GM08714 (cell line): ENCODE measurements at regions not wholly inside any gene's neighbourhood (a gene's known extent, or its start where the extent isn't known, plus 50 kb on each side); places are given as distances from the start of the nearest gene placed in this dataset.

Experiments used
- H3K4me3 ChIP-seq: fragments of 200-500 bp; sonication (Bioruptor generic); 2 replicates; pipeline ENCODE4 v1.5.1; 2014; ENCODE audit warnings: mild to moderate bottlenecking, low read length, inconsistent platforms
- ZNF274 ChIP-seq: IDR thresholded peaks from 2 replicates; pipeline ENCODE4 v1.6.1; 2012; ENCODE audit warnings: mild to moderate bottlenecking, low read depth, low read length

DNA sequence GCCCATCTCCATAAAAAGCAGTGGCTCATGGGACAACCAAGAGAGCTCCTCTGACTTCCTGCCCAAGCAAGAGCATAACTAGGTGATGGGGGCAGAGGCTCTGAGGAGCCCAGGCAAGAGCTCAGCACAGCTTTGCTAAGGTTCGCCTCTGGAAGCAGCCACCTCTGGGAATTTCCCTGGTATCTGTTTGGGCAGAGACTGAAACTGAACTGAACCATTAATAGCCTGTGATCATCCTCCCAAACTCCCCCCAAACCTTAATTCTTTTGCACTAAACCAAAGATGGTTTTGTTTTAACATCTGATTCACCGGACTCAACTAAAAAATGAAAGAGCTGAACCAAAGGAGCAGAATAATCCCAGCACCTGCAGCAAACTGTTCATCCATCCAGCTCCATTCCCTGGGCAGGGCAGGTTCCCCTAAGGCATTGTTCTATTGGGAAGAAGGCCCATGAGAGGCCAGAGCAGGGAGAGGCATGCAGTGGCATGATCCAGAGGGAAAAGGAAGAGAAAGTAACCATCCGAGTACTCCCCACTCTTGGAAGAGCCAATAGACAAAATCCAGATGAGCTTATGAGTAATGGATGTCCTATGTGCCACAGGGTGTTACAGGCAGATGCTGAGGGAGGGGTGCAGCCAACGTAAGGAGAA, 77.8 kb upstream of the KAZN start:
- TF ChIP-seq ZNF274: no peak
- H3K4me3 ChIP-seq: no peak overlapping the region

GRCh38 chr1:14521622-14522021, 76.9 kb upstream of the KAZN start:
- H3K4me3 ChIP-seq: no peak overlapping the region
- no peak for TF ChIP-seq ZNF274

DNA sequence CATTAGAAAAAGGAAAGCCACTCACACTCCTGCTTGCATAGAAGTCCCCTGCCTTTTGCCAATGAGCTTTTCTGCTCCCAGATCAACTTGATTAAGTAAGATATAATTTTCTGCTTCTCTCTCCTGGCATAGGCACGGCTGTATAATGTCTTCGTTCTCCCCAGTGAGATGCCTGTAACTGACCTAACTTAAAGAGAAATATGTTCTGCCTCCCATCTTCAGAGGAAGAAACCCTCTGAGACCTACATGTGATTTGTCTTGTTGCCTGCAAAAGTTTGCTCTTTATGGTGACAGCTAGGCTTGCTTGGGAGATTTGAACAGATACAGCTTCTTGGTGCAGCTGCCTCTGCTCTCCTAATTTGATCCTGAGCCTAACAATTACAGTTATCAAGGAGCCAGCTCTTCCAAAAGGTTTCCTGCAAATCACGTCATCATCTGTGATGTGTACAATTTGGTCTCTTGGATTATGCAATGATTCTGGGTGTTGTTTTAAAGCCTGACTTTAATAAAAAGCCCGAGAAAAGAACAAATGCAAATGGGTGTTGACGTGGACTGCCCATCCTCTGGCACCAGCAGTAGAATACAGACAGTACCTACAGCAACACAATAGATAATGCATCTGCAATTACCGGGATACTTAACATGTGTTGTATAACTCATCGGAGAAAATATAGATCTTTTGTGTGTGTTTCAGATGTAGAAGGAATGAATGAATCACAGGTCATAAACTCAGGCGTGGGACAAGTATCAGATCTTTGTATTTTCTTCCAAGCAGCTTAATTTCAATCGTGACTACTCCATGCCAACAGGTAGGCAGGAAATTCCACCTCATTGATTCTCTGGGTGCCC, 76.2 kb upstream of the KAZN start:
- no peak for TF ChIP-seq ZNF274

GRCh38 chr1:14522926-14523241, 75.6 kb upstream of the KAZN start:
- H3K4me3 ChIP-seq: no peak overlapping the region
- TF ChIP-seq ZNF274: no peak

More for the DNA sequence above, 76.2 kb upstream of the KAZN start:
- H3K4me3 ChIP-seq: no peak overlapping the region

DNA sequence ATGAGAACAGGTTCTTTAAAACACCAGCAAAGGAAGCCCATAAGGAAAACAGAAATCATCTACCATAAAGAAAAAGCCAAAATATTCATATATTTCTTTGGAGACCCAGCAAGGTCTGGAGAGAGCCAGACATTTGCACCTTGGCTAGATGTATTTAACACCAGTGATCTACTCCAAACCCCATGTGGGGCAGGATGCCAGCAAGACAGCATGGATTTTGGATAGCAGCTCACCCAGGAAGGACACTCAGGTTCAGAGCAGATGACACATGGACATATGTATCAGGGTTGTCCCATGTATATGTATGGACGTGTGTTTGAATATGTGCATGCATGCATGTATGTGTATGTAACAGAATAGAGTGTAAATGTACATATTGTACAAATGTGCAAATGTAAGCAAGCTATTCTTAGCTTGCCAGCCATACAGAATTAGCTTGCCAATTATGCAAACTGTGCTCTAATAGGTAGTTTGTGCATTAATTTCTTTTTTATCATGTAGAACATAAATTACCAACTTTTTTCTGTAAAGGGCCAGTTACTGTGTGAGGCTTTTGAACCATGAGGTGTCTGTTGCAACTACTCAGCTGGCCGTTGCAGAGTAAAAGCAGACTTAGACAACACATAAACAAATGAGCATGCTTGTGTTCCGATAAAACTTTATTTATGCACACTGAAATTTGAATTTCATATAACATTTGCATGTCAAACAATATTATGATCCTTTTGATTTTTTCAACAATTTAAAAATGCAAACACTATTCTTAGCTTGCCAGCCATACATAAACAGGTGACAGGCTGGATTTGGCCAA, 73.5 kb upstream of the KAZN start:
- TF ChIP-seq ZNF274: no peak

GRCh38 chr1:14529475-14529874, 69.0 kb upstream of the KAZN start:
- no peak overlapping the region for H3K4me3 ChIP-seq
- TF ChIP-seq ZNF274: no peak

More for the DNA sequence above, 73.5 kb upstream of the KAZN start:
- H3K4me3 ChIP-seq: no peak overlapping the region

DNA sequence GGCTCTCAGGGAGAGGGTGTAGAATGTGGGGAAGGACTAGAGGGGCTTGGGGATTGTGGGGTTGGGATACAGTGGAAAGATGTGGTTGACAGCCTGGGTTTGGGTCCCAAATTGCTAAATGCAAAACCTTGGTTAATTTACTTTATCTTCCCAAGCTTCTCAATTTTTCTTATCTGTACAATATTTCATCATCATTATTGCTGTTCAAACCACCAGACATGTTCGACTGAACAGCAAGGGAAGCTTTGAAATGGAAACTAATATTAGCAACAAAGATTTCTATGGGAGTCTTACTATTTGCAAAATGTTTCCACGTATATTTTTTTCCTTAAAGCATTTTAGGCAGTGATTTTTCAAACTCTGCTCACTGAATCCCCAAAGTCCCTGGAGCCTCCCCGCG, 67.0 kb upstream of the KAZN start:
- TF ChIP-seq ZNF274: no peak
- H3K4me3 ChIP-seq: no peak overlapping the region

DNA sequence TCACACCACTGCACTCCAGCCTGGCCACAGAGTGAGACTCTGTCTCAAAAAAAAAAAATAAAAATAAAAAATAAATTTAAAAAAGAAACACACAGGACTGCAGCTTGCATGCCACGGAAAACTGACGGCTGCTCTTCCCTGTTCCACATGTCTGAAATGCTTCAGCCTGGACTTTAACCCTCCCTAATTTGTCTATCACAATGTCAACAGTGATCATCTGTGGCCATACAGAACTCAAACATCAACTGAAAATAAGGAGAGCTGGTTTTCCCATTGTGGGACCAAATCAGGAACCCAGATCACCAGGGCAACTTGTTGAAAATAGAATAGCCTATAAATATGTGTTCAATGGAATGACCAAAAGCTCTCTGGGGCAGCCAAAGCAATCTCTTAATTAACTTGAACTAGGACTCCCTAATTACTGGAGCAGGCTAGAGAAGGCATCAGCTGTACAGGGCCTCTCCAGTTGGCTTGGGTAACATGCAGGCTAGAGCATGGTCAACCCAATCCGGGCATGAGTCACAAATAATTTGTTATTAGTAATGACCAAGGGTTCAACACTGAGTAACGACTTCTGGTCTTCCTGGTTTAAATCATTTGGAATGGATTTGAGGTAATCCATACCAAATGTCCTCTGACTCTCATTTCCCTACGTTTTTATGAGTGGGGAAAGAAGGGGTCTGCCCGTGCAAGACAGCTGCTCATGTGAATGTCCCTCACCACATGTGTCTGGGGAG, 62.7 kb upstream of the KAZN start:
- no peak for TF ChIP-seq ZNF274
- H3K4me3 ChIP-seq: no peak overlapping the region

GRCh38 chr1:14538335-14538734, 60.1 kb upstream of the KAZN start:
- no peak for TF ChIP-seq ZNF274
- no peak overlapping the region for H3K4me3 ChIP-seq

DNA sequence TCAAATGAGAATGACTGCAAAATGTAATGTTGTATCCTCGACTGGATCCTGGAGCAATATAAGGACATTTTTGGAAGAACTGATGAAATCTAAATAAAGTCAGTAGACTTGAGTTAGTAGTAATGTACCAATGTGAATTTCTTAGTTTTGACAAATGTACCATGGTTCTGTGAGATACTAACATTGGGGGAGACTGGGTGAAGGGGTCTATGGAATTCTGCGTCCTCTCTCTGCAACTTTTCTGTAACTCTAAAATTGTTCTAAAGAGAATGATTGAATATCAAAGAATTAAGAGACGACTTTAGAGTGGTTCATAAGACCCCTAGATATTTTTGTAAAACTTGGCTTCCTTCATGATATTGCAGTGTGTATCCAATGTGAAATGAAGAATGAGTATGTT, 59.2 kb upstream of the KAZN start:
- no peak for TF ChIP-seq ZNF274
- H3K4me3 ChIP-seq: no peak overlapping the region

DNA sequence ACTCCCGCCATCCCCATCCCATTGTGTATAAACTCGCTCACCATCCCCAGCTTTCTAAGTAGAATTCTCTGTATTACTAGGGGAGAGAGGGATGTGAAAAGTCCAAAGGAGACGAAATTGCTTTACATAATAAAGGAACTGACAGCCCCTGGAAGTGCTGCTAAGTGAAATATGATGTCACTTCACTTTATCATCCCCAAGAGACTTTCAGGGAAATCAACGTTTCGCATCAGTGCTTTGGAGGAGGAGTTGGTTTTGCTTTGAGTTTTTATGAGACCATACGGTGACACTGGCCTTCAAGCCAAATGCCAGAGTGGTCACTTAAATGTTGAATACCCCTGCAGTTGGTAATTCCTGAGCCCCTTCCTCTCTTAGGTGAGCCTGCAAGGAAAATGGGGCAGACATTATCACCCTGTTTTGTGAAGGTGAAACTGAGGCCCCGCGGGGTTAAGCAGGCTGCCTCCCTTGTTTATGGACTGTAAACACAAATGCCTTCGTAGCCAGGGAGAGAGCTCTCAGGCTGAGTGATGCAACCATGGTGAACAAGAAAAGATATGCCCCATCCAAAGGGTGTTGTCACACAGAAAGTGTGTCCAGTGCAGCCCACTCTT, 58.4 kb upstream of the KAZN start:
- H3K4me3 ChIP-seq: no peak overlapping the region
- TF ChIP-seq ZNF274: no peak

- no peak for TF ChIP-seq ZNF274
- H3K4me3 ChIP-seq: no peak overlapping the region
Observed at GRCh38 chr1:14541348-14541747, 57.1 kb upstream of the KAZN start.

GRCh38 chr1:14543191-14543840, 55.2 kb upstream of the KAZN start:
- TF ChIP-seq ZNF274: no peak
- H3K4me3 ChIP-seq: no peak overlapping the region

DNA sequence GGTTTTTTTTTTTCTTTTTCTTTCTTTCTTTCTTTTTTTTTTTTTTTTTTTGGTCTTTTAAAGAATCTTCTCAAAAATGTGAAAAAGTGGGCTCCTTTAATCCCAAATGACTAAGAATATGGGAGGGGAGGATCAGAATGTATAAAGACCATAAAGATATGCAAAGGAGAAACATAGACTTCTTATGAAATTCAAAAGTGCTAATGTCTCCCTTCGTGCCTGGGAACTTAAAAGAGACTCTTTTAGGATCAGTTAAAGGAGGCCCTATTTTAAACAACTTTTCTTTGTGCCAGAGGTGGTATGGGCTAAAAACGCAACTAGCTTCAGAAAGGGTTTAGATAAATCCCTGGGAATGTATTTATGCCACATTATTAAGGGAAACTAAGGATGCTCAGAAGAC, 54.2 kb upstream of the KAZN start:
- H3K4me3 ChIP-seq: no peak overlapping the region
- no peak for TF ChIP-seq ZNF274
